ENCODE measurements at regions not wholly inside any gene's neighbourhood (a gene's known extent, or its start where the extent isn't known, plus 50 kb on each side); places are given as distances from the start of the nearest gene placed in this dataset.

GRCh38 chr10:4719671-4720070, 106.3 kb upstream of the AKR1E2 start:
- peaks cover 16% of the 10 kb centered on the region for H3K27me3 Mint-ChIP-seq
- no peak overlapping the region for H3K4me3 Mint-ChIP-seq
- no peaks in the 10 kb centered on the region for H3K4me1 Mint-ChIP-seq
- H3K36me3 Mint-ChIP-seq: no peaks in the 10 kb centered on the region
- POLR2A ChIA-PET: no interaction called here
- no peak for DNase-seq
- H3K9me3 Mint-ChIP-seq: no peaks in the 10 kb centered on the region
- no peak for ATAC-seq (ENCODE audit: low read depth)
- H3K27ac Mint-ChIP-seq: no peak overlapping the region

GRCh38 chr10:4719036-4719435, 107.0 kb upstream of the AKR1E2 start:
- Mint-ChIP-seq H3K36me3 (no peaks in the 10 kb centered on the region), H3K9me3 (no peaks in the 10 kb centered on the region), H3K4me1 (no peaks in the 10 kb centered on the region), H3K27ac (no peak overlapping the region), H3K4me3 (no peak overlapping the region), H3K27me3 (peaks cover 13% of the 10 kb centered on the region)
- POLR2A ChIA-PET: no interaction called here
- no peak for ATAC-seq (ENCODE audit: low read depth)
- no peak for DNase-seq

- ATAC-seq (ENCODE audit: low read depth) (no peak), DNase-seq (no peak)
- Mint-ChIP-seq H3K36me3 (no peaks in the 10 kb centered on the region), H3K9me3 (no peaks in the 10 kb centered on the region), H3K27ac (no peak overlapping the region), H3K27me3 (peaks cover 13% of the 10 kb centered on the region), H3K4me3 (no peak overlapping the region), H3K4me1 (no peaks in the 10 kb centered on the region)
- POLR2A ChIA-PET: no interaction called here
Measured at GRCh38 chr10:4718544-4718943, 107.5 kb upstream of the AKR1E2 start.

- H3K9me3 Mint-ChIP-seq: no peaks in the 10 kb centered on the region
- H3K36me3 Mint-ChIP-seq: no peaks in the 10 kb centered on the region
- no peak overlapping the region for H3K4me3 Mint-ChIP-seq
- H3K27ac Mint-ChIP-seq: no peak overlapping the region
- no peaks in the 10 kb centered on the region for H3K4me1 Mint-ChIP-seq
- POLR2A ChIA-PET: no interaction called here
- no peak for DNase-seq
- no peak for ATAC-seq (ENCODE audit: low read depth)
- H3K27me3 Mint-ChIP-seq: peaks cover 13% of the 10 kb centered on the region
Measured at GRCh38 chr10:4717670-4718069, 108.3 kb upstream of the AKR1E2 start.

GRCh38 chr10:4710858-4711257, 115.1 kb upstream of the AKR1E2 start:
- POLR2A ChIA-PET: no interaction called here
- no peak for ATAC-seq (ENCODE audit: low read depth)
- no peaks in the 10 kb centered on the region for H3K9me3 Mint-ChIP-seq
- H3K27me3 Mint-ChIP-seq: peaks cover 12% of the 10 kb centered on the region
- H3K36me3 Mint-ChIP-seq: no peaks in the 10 kb centered on the region
- no peak for DNase-seq
- no peaks in the 10 kb centered on the region for H3K4me1 Mint-ChIP-seq
- no peak overlapping the region for H3K27ac Mint-ChIP-seq
- no peak overlapping the region for H3K4me3 Mint-ChIP-seq

- POLR2A ChIA-PET: no interaction called here
- H3K9me3 Mint-ChIP-seq: no peaks in the 10 kb centered on the region
- no peak for DNase-seq
- H3K27me3 Mint-ChIP-seq: peaks cover 17% of the 10 kb centered on the region
- H3K4me3 Mint-ChIP-seq: no peak overlapping the region
- H3K27ac Mint-ChIP-seq: no peak overlapping the region
- H3K4me1 Mint-ChIP-seq: no peaks in the 10 kb centered on the region
- no peaks in the 10 kb centered on the region for H3K36me3 Mint-ChIP-seq
- no peak for ATAC-seq (ENCODE audit: low read depth)
Measured at GRCh38 chr10:4708123-4708759, 117.8 kb upstream of the AKR1E2 start.

GRCh38 chr10:4707221-4707620, 118.8 kb upstream of the AKR1E2 start:
- peaks cover 18% of the 10 kb centered on the region for H3K27me3 Mint-ChIP-seq
- no peaks in the 10 kb centered on the region for H3K4me1 Mint-ChIP-seq
- no peak overlapping the region for H3K27ac Mint-ChIP-seq
- no peak for DNase-seq
- H3K9me3 Mint-ChIP-seq: no peaks in the 10 kb centered on the region
- ATAC-seq (ENCODE audit: low read depth): no peak
- H3K4me3 Mint-ChIP-seq: no peak overlapping the region
- no peaks in the 10 kb centered on the region for H3K36me3 Mint-ChIP-seq
- POLR2A ChIA-PET: no interaction called here

GRCh38 chr10:4704034-4704545, 121.9 kb upstream of the AKR1E2 start:
- POLR2A ChIA-PET: no interaction called here
- no peak for DNase-seq
- no peak for ATAC-seq (ENCODE audit: low read depth)
- no peak overlapping the region for H3K4me3 Mint-ChIP-seq
- H3K36me3 Mint-ChIP-seq: no peaks in the 10 kb centered on the region
- no peak overlapping the region for H3K27ac Mint-ChIP-seq
- H3K27me3 Mint-ChIP-seq: peaks cover 35% of the 10 kb centered on the region
- H3K9me3 Mint-ChIP-seq: no peaks in the 10 kb centered on the region
- no peaks in the 10 kb centered on the region for H3K4me1 Mint-ChIP-seq

- no peak for DNase-seq
Measured at GRCh38 chr10:4701016-4701415, 125.0 kb upstream of the AKR1E2 start.

GRCh38 chr10:4699950-4700730, 125.9 kb upstream of the AKR1E2 start:
- H3K27ac Mint-ChIP-seq: no peak overlapping the region
- POLR2A ChIA-PET: no interaction called here
- no peak overlapping the region for H3K4me3 Mint-ChIP-seq
- peaks cover 34% of the 10 kb centered on the region for H3K27me3 Mint-ChIP-seq
- no peak for DNase-seq
- no peaks in the 10 kb centered on the region for H3K9me3 Mint-ChIP-seq
- no peaks in the 10 kb centered on the region for H3K4me1 Mint-ChIP-seq
- ATAC-seq (ENCODE audit: low read depth): no peak
- H3K36me3 Mint-ChIP-seq: no peaks in the 10 kb centered on the region

More at GRCh38 chr10:4701016-4701415, 125.0 kb upstream of the AKR1E2 start:
- Mint-ChIP-seq H3K36me3 (no peaks in the 10 kb centered on the region), H3K4me3 (no peak overlapping the region), H3K4me1 (no peaks in the 10 kb centered on the region), H3K27ac (no peak overlapping the region), H3K27me3 (peaks cover 37% of the 10 kb centered on the region), H3K9me3 (no peaks in the 10 kb centered on the region)
- no peak for ATAC-seq (ENCODE audit: low read depth)
- POLR2A ChIA-PET: no interaction called here

GRCh38 chr10:4698075-4698474, 127.9 kb upstream of the AKR1E2 start:
- no peaks in the 10 kb centered on the region for H3K4me1 Mint-ChIP-seq
- no peaks in the 10 kb centered on the region for H3K36me3 Mint-ChIP-seq
- H3K27ac Mint-ChIP-seq: no peak overlapping the region
- no peaks in the 10 kb centered on the region for H3K9me3 Mint-ChIP-seq
- H3K27me3 Mint-ChIP-seq: peaks cover 28% of the 10 kb centered on the region
- H3K4me3 Mint-ChIP-seq: no peak overlapping the region
- POLR2A ChIA-PET: no interaction called here
- DNase-seq (no peak), ATAC-seq (ENCODE audit: low read depth) (no peak)

GRCh38 chr10:4696186-4696585, 129.8 kb upstream of the AKR1E2 start:
- H3K36me3 Mint-ChIP-seq: no peaks in the 10 kb centered on the region

GRCh38 chr10:4693967-4694366, 132.0 kb upstream of the AKR1E2 start:
- Mint-ChIP-seq H3K4me1 (no peaks in the 10 kb centered on the region), H3K9me3 (no peaks in the 10 kb centered on the region), H3K4me3 (no peak overlapping the region), H3K27ac (no peak overlapping the region), H3K27me3 (peaks cover 12% of the 10 kb centered on the region), H3K36me3 (no peaks in the 10 kb centered on the region)
- DNase-seq: no peak
- POLR2A ChIA-PET: no interaction called here
- no peak for ATAC-seq (ENCODE audit: low read depth)

More at GRCh38 chr10:4696186-4696585, 129.8 kb upstream of the AKR1E2 start:
- no peak overlapping the region for H3K27ac Mint-ChIP-seq
- H3K9me3 Mint-ChIP-seq: no peaks in the 10 kb centered on the region
- H3K27me3 Mint-ChIP-seq: peaks cover 23% of the 10 kb centered on the region
- no peaks in the 10 kb centered on the region for H3K4me1 Mint-ChIP-seq
- no peak overlapping the region for H3K4me3 Mint-ChIP-seq
- DNase-seq: no peak
- no peak for ATAC-seq (ENCODE audit: low read depth)
- POLR2A ChIA-PET: no interaction called here

GRCh38 chr10:4692206-4692605, 133.8 kb upstream of the AKR1E2 start:
- DNase-seq (no peak), ATAC-seq (ENCODE audit: low read depth) (no peak)
- H3K27ac Mint-ChIP-seq: no peak overlapping the region
- H3K9me3 Mint-ChIP-seq: no peaks in the 10 kb centered on the region
- POLR2A ChIA-PET: no interaction called here
- peaks cover 2% of the 10 kb centered on the region for H3K4me1 Mint-ChIP-seq
- H3K36me3 Mint-ChIP-seq: no peaks in the 10 kb centered on the region
- no peak overlapping the region for H3K4me3 Mint-ChIP-seq
- H3K27me3 Mint-ChIP-seq: peaks cover 5% of the 10 kb centered on the region
